ENCODE measurements at regions not wholly inside any gene's neighbourhood (a gene's known extent, or its start where the extent isn't known, plus 50 kb on each side); places are given as distances from the start of the nearest gene placed in this dataset.

DNA sequence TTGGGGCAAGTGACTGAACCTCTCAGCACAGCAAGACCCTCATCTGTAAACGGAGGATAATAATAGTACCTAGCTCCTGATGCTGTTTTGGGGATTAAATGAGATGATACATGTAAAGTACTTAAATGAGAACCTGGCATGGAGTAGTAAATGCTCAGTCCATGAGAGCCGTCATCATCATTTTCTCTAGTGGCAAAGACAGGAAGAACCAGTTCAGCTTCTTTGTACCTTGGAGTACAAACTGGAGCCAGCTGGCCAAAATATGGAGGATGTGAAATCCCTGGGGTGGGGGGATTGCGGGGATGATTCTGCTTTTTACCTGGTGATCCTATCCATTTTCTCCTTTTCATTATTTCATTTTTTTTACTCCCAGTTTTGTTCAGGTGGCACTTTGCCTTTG lies 204.2 kb upstream of the LRRN1 start:
- TF ChIP-seq ZFX (IDR thresholded peaks at IDR 0.05) = no peak
- TF ChIP-seq, protein P1, sequence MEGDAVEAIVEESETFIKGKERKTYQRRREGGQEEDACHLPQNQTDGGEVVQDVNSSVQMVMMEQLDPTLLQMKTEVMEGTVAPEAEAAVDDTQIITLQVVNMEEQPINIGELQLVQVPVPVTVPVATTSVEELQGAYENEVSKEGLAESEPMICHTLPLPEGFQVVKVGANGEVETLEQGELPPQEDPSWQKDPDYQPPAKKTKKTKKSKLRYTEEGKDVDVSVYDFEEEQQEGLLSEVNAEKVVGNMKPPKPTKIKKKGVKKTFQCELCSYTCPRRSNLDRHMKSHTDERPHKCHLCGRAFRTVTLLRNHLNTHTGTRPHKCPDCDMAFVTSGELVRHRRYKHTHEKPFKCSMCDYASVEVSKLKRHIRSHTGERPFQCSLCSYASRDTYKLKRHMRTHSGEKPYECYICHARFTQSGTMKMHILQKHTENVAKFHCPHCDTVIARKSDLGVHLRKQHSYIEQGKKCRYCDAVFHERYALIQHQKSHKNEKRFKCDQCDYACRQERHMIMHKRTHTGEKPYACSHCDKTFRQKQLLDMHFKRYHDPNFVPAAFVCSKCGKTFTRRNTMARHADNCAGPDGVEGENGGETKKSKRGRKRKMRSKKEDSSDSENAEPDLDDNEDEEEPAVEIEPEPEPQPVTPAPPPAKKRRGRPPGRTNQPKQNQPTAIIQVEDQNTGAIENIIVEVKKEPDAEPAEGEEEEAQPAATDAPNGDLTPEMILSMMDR (conservative IDR thresholded peaks at IDR 0.05) = no peak
- no peak overlapping the region for H3K27ac ChIP-seq

- no peak overlapping the region for H3K27ac ChIP-seq
Measured at GRCh38 chr3:3589715-3590130, 209.5 kb upstream of the LRRN1 start.

DNA sequence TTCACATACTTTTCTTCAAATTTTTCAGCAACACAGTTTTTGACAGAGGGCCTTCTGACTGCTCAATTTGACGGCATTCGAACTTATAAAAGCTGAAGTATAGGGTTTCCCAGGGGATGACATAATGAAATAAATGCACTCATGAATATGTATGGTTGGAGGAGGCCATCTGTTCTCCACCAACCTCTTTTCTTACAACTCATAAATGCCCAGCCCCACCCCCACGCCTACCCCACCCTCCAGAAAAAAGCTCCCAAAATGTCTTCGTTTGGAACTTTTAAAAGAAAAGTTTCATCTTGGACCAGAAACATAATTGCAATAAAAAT lies 211.6 kb upstream of the LRRN1 start:
- TF ChIP-seq, protein P1 (conservative IDR thresholded peaks at IDR 0.05) = no peak
- TF ChIP-seq ZFX (IDR thresholded peaks at IDR 0.05) = no peak

More at GRCh38 chr3:3589715-3590130, 209.5 kb upstream of the LRRN1 start:
- TF ChIP-seq, protein P1 (conservative IDR thresholded peaks at IDR 0.05) = no peak
- no peak for TF ChIP-seq ZFX (IDR thresholded peaks at IDR 0.05)

DNA sequence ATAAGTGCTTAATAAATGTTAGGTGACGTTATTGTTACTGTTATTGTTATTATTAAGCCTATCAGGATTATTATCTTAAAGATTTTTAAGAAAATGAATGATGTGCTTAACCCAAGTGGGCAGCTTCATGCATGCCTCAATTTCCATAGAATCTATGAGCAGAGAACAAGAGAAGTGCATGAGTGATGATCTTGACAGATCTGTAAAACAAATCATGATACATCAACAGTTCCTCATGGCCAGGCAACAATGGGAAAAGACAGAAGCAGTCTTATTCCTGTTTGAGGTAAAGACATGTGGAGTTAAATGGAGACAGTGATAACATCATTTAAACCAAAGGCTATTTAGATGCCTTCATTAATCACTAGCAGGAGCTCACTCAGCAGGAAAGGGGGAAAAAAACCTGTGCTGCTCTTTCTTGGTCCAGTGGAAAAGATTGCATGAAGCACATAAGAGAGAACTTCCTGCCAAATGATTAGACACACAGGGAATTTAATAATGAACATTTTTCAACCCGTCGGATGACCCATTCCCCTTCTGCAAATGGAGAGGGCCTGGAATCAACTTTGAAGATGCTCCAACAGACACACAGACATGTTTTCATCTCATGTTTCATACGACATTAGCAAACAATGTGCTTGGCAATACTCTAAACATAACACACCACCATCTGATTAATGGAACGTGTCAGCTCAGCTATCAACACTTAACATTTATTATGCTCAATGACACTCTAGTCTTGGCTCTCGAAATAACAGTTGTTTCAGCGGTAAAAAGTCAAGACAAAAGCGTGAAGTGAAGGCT lies 212.2 kb upstream of the LRRN1 start:
- TF ChIP-seq, protein P1 (conservative IDR thresholded peaks at IDR 0.05) = no peak
- no peak for TF ChIP-seq ZFX (IDR thresholded peaks at IDR 0.05)
- H3K27ac ChIP-seq = no peak overlapping the region

More for the DNA sequence above, 211.6 kb upstream of the LRRN1 start:
- no peak overlapping the region for H3K27ac ChIP-seq

DNA sequence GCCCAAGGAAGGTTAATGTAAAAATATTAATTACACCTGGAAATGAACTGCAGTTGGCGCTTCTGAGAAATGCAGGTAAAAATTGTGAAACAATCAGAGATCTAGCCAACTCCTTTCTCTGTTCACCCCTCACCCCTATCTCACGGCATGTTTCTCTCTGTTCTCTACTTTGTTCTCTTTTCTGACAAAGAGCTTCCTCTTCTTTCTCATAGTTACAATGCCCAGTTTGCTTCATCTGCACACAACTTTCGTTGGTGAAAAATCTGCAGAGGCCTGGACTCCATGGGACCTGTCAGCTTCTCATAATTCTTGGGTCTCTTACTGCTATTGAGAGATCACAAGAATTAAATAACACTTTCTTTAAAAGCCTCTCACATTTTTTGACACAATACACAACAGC lies 212.9 kb upstream of the LRRN1 start:
- no peak for TF ChIP-seq ZFX (IDR thresholded peaks at IDR 0.05)
- TF ChIP-seq, protein P1 (conservative IDR thresholded peaks at IDR 0.05) = no peak
- H3K27ac ChIP-seq = no peak overlapping the region

GRCh38 chr3:3579658-3580057 lies 219.6 kb upstream of the LRRN1 start:
- no peak overlapping the region for H3K27ac ChIP-seq
- TF ChIP-seq, protein P1 (conservative IDR thresholded peaks at IDR 0.05) = no peak
- no peak for TF ChIP-seq ZFX (IDR thresholded peaks at IDR 0.05)

- H3K27ac ChIP-seq = no peak overlapping the region
- TF ChIP-seq, protein P1 (conservative IDR thresholded peaks at IDR 0.05) = no peak
- TF ChIP-seq ZFX (IDR thresholded peaks at IDR 0.05) = no peak
Measured at GRCh38 chr3:3578718-3579117, 220.5 kb upstream of the LRRN1 start.

Measured in C4-2B (cell line).